HepG2 (cell line): ENCODE measurements at regions not wholly inside any gene's neighbourhood (a gene's known extent, or its start where the extent isn't known, plus 50 kb on each side); places are given as distances from the start of the nearest gene placed in this dataset.

Source experiments
- ATAC-seq: fragments of 200-7000 bp; cut with Tn5 transposase; 3 replicates; pipeline ENCODE4 v1.9.1; 2020; ENCODE audit warnings: mild to moderate bottlenecking, moderate library complexity
- BruUV-seq: library from RNA; stranded (reverse); fragments of 400-500 nt; replicated peaks from 2 replicates; lab custom pipeline; 2021; lab: Mats Ljungman, UMichigan
- CTCF ChIA-PET: fragments of 300-600 bp; formaldehyde crosslinking; extraction: SDS; loops from one replicate; lab custom pipeline; 2021; ENCODE audit warnings: low total read pairs, inconsistent platforms, low intra/inter-chr PET ratio; lab: Yijun Ruan, JAX
- POLR2A ChIA-PET: fragments of 350-600 bp; sonication (Branson Sonifier 250); formaldehyde crosslinking; loops from one replicate; lab custom pipeline; 2020; ENCODE audit warnings: antibody characterized with exemption, inconsistent platforms; lab: Yijun Ruan, JAX
- DNase-seq: peaks from one replicate; pipeline ENCODE4 v3.0.0-alpha.2; 2015; ENCODE audit warnings: low spot score
- FAIRE-seq: peaks from 3 replicates; lab custom pipeline; 2011; peaks lifted over from hg19 to GRCh38; lab: Jason Lieb, UNC
- H2AFZ ChIP-seq: one replicate; pipeline ENCODE4 v1.6.1; 2011; ENCODE audit warnings: low read length, inconsistent platforms
- H3K27ac ChIP-seq: fragments of 300-600 bp; 3 replicates; pipeline ENCODE4 v1.8.0; 2011; ENCODE audit warnings: mixed run types, mild to moderate bottlenecking, mixed read lengths, low read length, inconsistent platforms; ENCODE audit not compliant: insufficient read depth; ENCODE audit errors: extremely low read length
- H3K27me3 ChIP-seq, 2 experiments: fragments of 200-600 bp in 1 of 2; 2 replicates in 1 of 2; 3 replicates in 1 of 2; pipeline versions ENCODE4 v1.6.0 to v1.8.0; 2011; ENCODE audit warnings: low read length in 2 of 2, mild to moderate bottlenecking in 2 of 2, moderate library complexity in 2 of 2, inconsistent platforms in 1 of 2; ENCODE audit not compliant: insufficient read depth in 2 of 2, control insufficient read depth in 1 of 2
- H3K36me3 ChIP-seq, 2 experiments: fragments of 200-600 bp in 1 of 2; replicated peaks in 1 of 2; 2 replicates in 1 of 2; 3 replicates in 1 of 2; pipeline versions ENCODE4 v1.5.1 to v1.8.0; 2011; ENCODE audit warnings: low read length in 2 of 2, inconsistent platforms in 1 of 2; ENCODE audit not compliant: insufficient read depth in 2 of 2, control insufficient read depth in 1 of 2
- H3K4me1 ChIP-seq: 2 replicates; pipeline ENCODE4 v1.5.1; 2012; ENCODE audit warnings: low read length, inconsistent platforms; ENCODE audit not compliant: insufficient read depth
- H3K4me2 ChIP-seq: 2 replicates; pipeline ENCODE4 v1.6.0; 2011; ENCODE audit warnings: low read depth, low read length, inconsistent platforms
- H3K4me3 ChIP-seq, 3 experiments: fragments of 200-600 bp in 1 of 3; sonication (generic), shearing (Covaris generic) in 1 of 3; replicated peaks in 1 of 3; 2 replicates each; pipeline ENCODE4 v1.5.1; 2011 to 2016; ENCODE audit warnings: low read length in 3 of 3, inconsistent platforms in 2 of 3, low read depth in 2 of 3, mild to moderate bottlenecking in 2 of 3, control low read depth in 1 of 3, mixed read lengths in 1 of 3; ENCODE audit not compliant: insufficient read depth in 1 of 3
- H3K79me2 ChIP-seq: one replicate; pipeline ENCODE4 v1.6.1; 2011; ENCODE audit warnings: low read length, inconsistent platforms; ENCODE audit not compliant: insufficient read depth
- H3K9ac ChIP-seq: 2 replicates; pipeline ENCODE4 v1.6.0; 2011; ENCODE audit warnings: mild to moderate bottlenecking, low read depth, low read length, inconsistent platforms; ENCODE audit not compliant: insufficient read depth
- H3K9me3 ChIP-seq: 2 replicates; pipeline ENCODE4 v1.5.1; 2012; ENCODE audit warnings: mild to moderate bottlenecking, low read length
- H4K20me1 ChIP-seq: 2 replicates; pipeline ENCODE4 v1.6.0; 2011; ENCODE audit warnings: inconsistent platforms, mild to moderate bottlenecking, low read length, moderate library complexity; ENCODE audit not compliant: insufficient read depth
- ARNT ChIP-seq: fragments of 450-650 bp; IDR thresholded peaks from 2 replicates; pipeline ENCODE4 v1.6.1; 2017
- NFIB ChIP-seq: sonication (generic); formaldehyde crosslinking; IDR thresholded peaks from 2 replicates; pipeline ENCODE4 v1.9.0; 2021; ENCODE audit warnings: missing genetic modification reagents, mild to moderate bottlenecking, borderline replicate concordance
- SIX1 ChIP-seq: sonication (generic); formaldehyde crosslinking; IDR thresholded peaks from 2 replicates; pipeline ENCODE4 v1.4.0; 2020; ENCODE audit warnings: missing genetic modification reagents, borderline replicate concordance
- ZFP36L1 ChIP-seq: sonication (generic); formaldehyde crosslinking; IDR thresholded peaks from 2 replicates; pipeline ENCODE4 v1.8.0; 2022; ENCODE audit warnings: mild to moderate bottlenecking, missing genetic modification reagents, moderate library complexity
- ZNF138 ChIP-seq: sonication (generic); formaldehyde crosslinking; IDR thresholded peaks from 2 replicates; pipeline ENCODE4 v1.5.0; 2020; ENCODE audit warnings: mild to moderate bottlenecking, low read depth, missing genetic modification reagents
- ZNF33B ChIP-seq: sonication (generic); formaldehyde crosslinking; IDR thresholded peaks from 2 replicates; pipeline ENCODE4 v1.5.1; 2020; ENCODE audit warnings: mild to moderate bottlenecking, missing genetic modification reagents
- ZNF350 ChIP-seq: sonication (generic); formaldehyde crosslinking; IDR thresholded peaks from 2 replicates; pipeline ENCODE4 v1.4.0; 2020; ENCODE audit warnings: mild to moderate bottlenecking, low read depth, missing genetic modification reagents, borderline replicate concordance
- ZNF501 ChIP-seq: sonication (generic); formaldehyde crosslinking; IDR thresholded peaks from 2 replicates; pipeline ENCODE4 v1.5.1; 2020; ENCODE audit warnings: mild to moderate bottlenecking, moderate library complexity, missing genetic modification reagents
- ZNF616 ChIP-seq: sonication (generic); formaldehyde crosslinking; IDR thresholded peaks from 2 replicates; pipeline ENCODE4 v1.5.0; 2020; ENCODE audit warnings: low read depth, mild to moderate bottlenecking, missing genetic modification reagents
- WGBS: methylation state at CpG from one replicate; pipeline ENCODE4 v1.1.6; 2017; ENCODE audit warnings: low lambda C conversion rate; 5-methylcytosine and 5-hydroxymethylcytosine counted together
- in situ Hi-C: cut with HindIII; loops from 2 replicates; pipeline ENCODE4 v1.10.0; 2017; ENCODE audit warnings: low pct_unique_long_range_greater_than_20kb; ENCODE audit not compliant: extremely low pct_ligation_motif_present
- intact Hi-C: fragments of 100-400 bp; cut with micrococcal nuclease; formaldehyde crosslinking; loops from one replicate; pipeline ENCODE4 v1.10.0; 2022; ENCODE audit not compliant: unreplicated experiment

DNA sequence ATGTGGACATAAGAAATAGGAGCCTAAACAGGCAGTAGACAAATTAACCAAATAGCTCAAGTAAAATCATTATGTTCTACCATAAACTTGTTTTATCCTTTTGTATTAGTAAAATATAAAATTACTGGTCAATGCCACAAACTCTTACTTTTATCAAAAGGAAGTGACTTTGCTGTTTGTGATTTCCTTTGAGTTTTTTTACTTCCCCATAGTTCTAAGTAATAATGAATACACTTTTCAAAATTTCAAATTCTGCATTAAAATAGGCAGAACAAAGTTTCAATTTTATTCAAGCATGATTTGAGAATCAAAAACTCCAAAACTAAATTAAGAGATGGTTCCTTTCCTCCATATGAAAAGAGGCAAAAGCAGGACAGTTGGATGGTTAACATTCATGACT lies 139.7 kb upstream of the ABCB5 start:
- Histone ChIP-seq H3K79me2 (no peaks in the 10 kb centered on the region), H3K4me1 (no peaks in the 10 kb centered on the region), H2AFZ (no peak overlapping the region), H3K4me2 (no peak overlapping the region), H3K4me3 (no peak overlapping the region), H3K27me3 (no peaks in the 10 kb centered on the region), H3K36me3 (no peaks in the 10 kb centered on the region), H3K9me3 (no peaks in the 10 kb centered on the region), H3K9ac (no peak overlapping the region), H4K20me1 (no peaks in the 10 kb centered on the region), H3K27ac (no peak overlapping the region)
- no TSS peak for BruUV-seq
- no peak for DNase-seq
- in situ Hi-C loops: no loop called here
- ChIA-PET POLR2A (no interaction called here), CTCF (no interaction called here)
- intact Hi-C loops: no loop called here
- TF ChIP-seq NFIB (CRISPR knock-in tag) (no peak), ZNF138 (CRISPR knock-in tag) (no peak), ZNF501 (no peak), ZNF616 (CRISPR knock-in tag) (no peak), SIX1 (CRISPR knock-in tag) (no peak), ZNF350 (CRISPR knock-in tag) (no peak)
- no peak for ATAC-seq
- no peak for FAIRE-seq

DNA sequence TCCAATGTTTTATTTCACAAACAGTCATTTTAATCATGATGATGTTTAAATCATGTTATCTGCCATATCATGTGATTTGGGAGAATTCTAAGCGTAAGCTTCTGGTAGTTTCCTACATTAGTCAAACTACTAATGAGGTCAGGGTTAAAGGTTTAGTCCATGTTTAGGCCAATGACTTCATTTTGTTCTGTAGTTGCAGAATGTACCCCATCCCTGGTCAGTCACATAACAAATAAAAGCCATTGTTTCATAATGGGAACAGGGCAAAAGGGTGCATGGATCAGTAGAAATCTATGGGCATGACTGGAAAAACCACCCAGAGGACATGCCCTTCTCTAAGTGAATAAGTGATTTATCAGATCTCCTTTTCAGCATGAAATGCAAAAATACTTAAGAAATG lies 138.4 kb upstream of the ABCB5 start:
- 0% methylated on average over 1 of the region's 1 CpG for WGBS
- intact Hi-C loops (no loop called here), in situ Hi-C loops (no loop called here)
- FAIRE-seq: no peak
- ChIA-PET CTCF (no interaction called here), POLR2A (no interaction called here)
- Histone ChIP-seq H3K79me2 (no peaks in the 10 kb centered on the region), H3K4me1 (no peaks in the 10 kb centered on the region), H3K36me3 (no peaks in the 10 kb centered on the region), H3K9ac (no peak overlapping the region), H3K4me3 (no peak overlapping the region), H2AFZ (no peak overlapping the region), H4K20me1 (no peaks in the 10 kb centered on the region), H3K27ac (no peak overlapping the region), H3K9me3 (no peaks in the 10 kb centered on the region), H3K27me3 (no peaks in the 10 kb centered on the region), H3K4me2 (no peak overlapping the region)
- no peak for DNase-seq
- ATAC-seq: no peak
- BruUV-seq: no TSS peak
- TF ChIP-seq ZFP36L1 (CRISPR knock-in tag): no peak
- TF ChIP-seq ARNT: no peak
- no peak for TF ChIP-seq ZNF33B (CRISPR knock-in tag)
